GM12875 (cell line): ENCODE measurements at regions not wholly inside any gene's neighbourhood (a gene's known extent, or its start where the extent isn't known, plus 50 kb on each side); places are given as distances from the start of the nearest gene placed in this dataset.
"Not testable (repeated sequence)": the region's sequence is repeated elsewhere in the genome, so short reads cannot be mapped to it uniquely, and the experiment has no call there.

Experiments
- H3K4me3 ChIP-seq: one replicate; pipeline ENCODE4 v1.5.1; 2011; ENCODE audit warnings: low read depth, low read length, control low read depth
- TF ChIP-seq, protein P1 (sequence below): IDR thresholded peaks from 2 replicates; pipeline ENCODE4 v1.5.1; 2011; ENCODE audit warnings: low read depth, mild to moderate bottlenecking, control low read depth, inconsistent platforms, low read length, moderate library complexity, borderline replicate concordance; ENCODE audit not compliant: insufficient read depth

DNA sequence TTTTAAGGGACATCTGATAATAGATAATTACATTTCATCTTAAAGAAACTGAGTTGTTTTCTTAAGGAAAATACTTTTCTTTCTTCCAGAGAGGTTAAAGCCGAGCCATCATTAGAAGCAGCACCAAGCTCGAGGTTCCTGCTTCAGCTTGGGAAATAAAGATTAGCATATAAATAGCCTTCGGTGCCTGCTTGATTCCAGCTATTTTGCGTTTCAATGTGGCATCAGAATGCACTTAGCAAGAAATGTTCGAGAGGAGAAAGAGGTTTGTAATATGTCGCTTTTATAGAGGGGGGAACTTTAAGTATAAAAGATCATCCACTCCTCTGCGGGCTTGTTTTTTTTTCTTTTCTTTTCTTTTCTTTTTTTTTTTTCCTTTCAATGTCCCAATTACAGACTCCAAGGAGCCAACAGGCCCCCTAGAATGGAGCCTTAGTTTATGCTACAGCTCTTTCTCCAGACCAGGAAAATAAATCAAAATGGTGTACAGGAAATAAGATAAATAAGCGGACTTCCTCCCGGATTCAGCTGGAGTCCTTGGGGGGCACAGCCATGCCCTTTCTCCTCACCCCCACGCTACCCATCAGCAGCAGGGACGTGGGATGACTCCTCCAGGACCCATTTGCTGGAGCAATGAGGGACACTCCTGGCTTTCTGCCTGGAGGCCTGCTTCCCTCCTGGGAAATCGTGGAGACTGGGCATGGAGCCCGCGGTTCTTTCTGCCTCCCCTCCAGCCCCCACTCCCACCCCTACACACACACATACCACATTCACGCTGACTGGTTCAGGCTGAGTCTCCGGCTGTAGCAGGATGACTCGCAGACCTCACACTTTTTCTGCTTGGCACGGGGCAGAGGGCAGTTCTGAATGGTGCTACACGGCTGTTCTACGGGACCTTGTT lies 131.6 kb downstream of the RRAGC start:
- no peak overlapping the region for H3K4me3 ChIP-seq
- TF ChIP-seq, protein P1, sequence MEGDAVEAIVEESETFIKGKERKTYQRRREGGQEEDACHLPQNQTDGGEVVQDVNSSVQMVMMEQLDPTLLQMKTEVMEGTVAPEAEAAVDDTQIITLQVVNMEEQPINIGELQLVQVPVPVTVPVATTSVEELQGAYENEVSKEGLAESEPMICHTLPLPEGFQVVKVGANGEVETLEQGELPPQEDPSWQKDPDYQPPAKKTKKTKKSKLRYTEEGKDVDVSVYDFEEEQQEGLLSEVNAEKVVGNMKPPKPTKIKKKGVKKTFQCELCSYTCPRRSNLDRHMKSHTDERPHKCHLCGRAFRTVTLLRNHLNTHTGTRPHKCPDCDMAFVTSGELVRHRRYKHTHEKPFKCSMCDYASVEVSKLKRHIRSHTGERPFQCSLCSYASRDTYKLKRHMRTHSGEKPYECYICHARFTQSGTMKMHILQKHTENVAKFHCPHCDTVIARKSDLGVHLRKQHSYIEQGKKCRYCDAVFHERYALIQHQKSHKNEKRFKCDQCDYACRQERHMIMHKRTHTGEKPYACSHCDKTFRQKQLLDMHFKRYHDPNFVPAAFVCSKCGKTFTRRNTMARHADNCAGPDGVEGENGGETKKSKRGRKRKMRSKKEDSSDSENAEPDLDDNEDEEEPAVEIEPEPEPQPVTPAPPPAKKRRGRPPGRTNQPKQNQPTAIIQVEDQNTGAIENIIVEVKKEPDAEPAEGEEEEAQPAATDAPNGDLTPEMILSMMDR, result no peak

DNA sequence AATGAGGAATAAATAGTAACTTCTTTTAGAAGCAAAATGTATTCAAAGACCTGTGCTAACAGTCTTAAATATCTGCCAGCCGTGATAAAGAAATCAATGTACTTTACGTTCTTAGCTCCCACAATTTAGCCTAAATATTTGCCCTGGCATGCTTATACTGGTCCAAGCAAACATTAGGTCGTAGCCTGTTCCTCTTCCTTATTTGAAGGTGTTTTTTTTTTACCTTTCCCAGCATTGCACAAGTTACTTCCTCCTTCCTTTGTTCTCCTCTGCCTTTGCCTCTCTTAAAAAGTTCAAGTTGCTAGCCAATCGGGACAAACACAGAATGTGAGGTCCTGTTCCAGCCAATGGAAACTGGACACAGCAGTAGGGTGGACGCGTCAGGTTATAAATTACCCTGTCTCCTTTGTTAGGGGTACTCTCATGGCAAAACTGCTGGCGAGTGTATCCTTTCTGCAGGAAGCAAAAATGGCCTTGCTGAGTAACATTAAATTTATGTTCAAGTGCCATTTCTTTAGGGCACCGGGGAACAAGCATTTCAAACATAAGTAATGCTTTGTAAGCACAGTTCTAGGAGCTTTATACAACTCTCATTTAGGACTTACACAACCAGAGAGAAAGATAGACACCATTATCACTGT lies 134.1 kb downstream of the RRAGC start:
- H3K4me3 ChIP-seq, result not testable (repeated sequence)

DNA sequence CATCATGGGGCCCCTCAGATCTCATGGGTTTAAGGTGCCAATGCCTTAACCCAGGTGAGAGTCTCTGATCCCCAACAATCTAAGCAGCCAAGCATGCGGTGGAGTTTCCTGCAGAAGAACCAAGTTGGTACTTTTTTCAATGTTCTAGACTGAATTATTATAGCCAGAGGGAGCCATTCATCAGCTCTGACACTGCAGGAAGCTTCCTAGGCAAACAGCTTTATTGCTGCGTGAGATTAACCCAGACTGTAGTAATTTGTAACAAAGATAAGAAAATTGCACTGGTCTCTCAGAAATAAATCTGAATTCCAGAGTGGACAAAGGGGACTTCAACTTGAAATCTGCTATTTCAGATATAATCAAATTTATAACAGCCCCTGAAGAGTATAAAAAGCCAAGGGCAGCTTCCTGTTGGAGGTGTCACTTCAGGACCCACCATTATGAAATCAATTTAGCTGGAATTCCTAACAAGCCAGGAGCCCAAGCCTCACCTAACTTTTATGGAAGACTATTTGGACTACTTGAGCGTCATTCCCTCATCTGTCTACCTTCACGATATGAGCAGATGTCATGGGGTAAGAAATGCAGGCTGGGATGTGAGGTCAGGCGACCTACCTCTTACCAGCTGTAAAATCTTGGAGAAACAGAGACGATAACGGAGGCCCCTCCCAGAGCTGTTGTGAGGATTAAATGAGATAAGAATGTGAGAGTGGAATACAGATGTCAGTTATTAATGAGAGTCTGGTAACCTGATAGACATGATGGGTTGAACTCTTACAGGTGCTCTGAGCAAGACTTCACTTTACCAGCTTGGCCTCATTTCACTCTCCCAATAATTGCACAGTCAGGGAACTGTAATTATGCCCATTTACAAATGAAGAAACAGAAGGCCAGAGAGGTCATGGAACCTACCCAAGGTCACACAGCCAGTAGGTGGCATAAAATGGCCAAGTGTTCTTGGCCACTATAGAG lies 135.1 kb downstream of the RRAGC start:
- H3K4me3 ChIP-seq, result no peak overlapping the region
- TF ChIP-seq, protein P1, result no peak

DNA sequence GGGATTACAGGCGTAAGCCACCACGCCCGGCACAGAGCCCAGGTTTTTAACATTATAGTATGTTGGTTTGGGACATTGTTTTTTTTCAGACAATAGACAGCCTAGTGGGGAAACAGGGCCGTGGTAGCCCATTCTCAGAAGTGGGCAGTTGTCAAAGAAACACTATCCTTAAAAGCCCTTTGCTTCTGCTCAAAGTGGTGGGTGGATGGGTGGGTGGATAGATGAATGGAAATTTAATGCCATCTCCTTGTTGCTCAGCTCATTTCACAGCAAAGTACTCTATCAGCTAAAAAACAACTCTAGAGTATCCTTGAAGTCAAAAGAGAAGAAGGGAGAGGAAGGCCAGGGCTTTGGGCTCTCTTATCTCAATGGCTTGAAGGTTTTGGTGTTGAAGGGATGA lies 137.8 kb downstream of the RRAGC start:
- H3K4me3 ChIP-seq, result no peak overlapping the region
- TF ChIP-seq, protein P1, result no peak

DNA sequence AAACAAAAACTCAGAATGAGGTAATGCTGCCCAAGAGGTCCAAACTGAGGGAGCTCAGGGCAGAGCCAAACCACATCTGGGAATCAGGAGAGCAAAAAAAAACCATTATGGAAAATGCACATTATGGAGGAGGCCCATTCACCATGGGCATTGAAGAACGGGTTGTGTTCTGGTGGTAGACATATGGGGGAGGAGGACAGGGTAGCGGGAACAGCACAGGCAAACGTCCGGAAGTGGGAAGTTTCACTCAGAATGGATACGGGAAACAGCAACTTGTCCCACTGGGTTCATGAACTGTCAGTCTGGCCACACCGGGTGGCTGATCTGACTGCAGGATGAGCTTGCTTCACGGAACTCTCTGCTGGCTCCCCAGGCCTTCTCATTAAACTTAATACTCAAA lies 139.7 kb downstream of the RRAGC start:
- H3K4me3 ChIP-seq, result no peak overlapping the region
- TF ChIP-seq, protein P1, result no peak

DNA sequence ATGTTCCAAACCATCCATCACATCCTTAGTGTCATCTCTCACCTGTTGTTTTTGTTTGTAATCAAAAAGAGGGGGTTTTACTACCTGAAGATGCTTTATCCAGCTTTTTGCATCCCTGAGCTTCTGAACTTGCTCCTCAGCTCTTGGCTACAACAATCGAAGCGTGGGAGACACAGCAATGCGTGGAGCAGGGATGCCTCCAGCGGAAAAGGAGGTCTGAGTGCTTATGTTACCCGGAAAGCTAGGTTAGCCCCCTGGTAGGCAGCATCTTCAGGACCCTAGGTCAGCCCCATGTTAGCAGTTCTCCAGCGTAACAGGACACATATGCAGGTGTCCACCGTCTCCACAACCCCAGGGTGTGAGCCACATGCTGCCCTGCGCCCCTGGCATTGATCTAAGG lies 141.5 kb downstream of the RRAGC start:
- TF ChIP-seq, protein P1, result no peak

DNA sequence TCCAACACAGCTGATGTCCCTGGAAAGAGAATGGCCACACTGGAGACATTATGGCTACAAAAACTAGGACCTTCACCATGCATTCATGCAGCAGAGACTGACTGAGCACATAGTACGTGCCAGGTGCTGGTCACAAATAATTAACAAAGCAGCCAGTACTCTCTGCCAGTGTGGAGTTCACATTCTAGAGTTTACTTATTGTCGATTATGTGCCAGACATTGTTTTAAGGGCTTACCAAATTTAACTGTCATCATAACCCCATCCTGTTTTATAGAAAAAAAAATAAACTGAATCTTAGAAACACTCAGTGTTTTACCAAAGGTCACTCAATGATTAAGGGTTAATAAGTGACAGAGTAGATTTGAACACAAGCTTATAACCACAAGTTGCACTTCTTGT lies 143.3 kb downstream of the RRAGC start:
- TF ChIP-seq, protein P1, result no peak
- H3K4me3 ChIP-seq, result no peak overlapping the region

More for the DNA sequence above, 141.5 kb downstream of the RRAGC start:
- no peak overlapping the region for H3K4me3 ChIP-seq
